SW480 (cell line): ENCODE measurements at regions not wholly inside any gene's neighbourhood (a gene's known extent, or its start where the extent isn't known, plus 50 kb on each side); places are given as distances from the start of the nearest gene placed in this dataset.

Source experiments
- DNase-seq: peaks from one replicate; pipeline ENCODE4 v3.0.0-alpha.2; 2016; ENCODE audit warnings: low spot score

- DNase-seq = peak; percentile 78
Measured at GRCh38 chr3:46090161-46090591, 62.9 kb upstream of the XCR1 start.

GRCh38 chr3:46089237-46090011, 62.1 kb upstream of the XCR1 start:
- DNase-seq = peak; percentile 73

GRCh38 chr3:46087871-46088270, 60.6 kb upstream of the XCR1 start:
- peak; percentile 70 for DNase-seq

GRCh38 chr3:46086986-46087385, 59.7 kb upstream of the XCR1 start:
- DNase-seq = no peak

- DNase-seq = no peak
Measured at GRCh38 chr3:46086083-46086437, 58.8 kb upstream of the XCR1 start.

GRCh38 chr3:46085421-46086082, 58.3 kb upstream of the XCR1 start:
- no peak for DNase-seq

GRCh38 chr3:46083956-46084355, 56.7 kb upstream of the XCR1 start:
- no peak for DNase-seq

GRCh38 chr3:46082849-46083248, 55.6 kb upstream of the XCR1 start:
- DNase-seq = no peak

GRCh38 chr3:46082021-46082420, 54.7 kb upstream of the XCR1 start:
- no peak for DNase-seq

GRCh38 chr3:46080969-46081345, 53.7 kb upstream of the XCR1 start:
- DNase-seq = no peak

GRCh38 chr3:46080124-46080968, 53.1 kb upstream of the XCR1 start:
- DNase-seq = no peak

GRCh38 chr3:46078712-46079400, 51.6 kb upstream of the XCR1 start:
- peak; percentile 92 for DNase-seq
